Spleen (tissue), 7 donors: ENCODE measurements at regions not wholly inside any gene's neighbourhood (a gene's known extent, or its start where the extent isn't known, plus 50 kb on each side); places are given as distances from the start of the nearest gene placed in this dataset.

Experiments
- CTCF ChIP-seq, 11 experiments: fragments of 200-600 bp in 7 of 11; fragments of 450-650 bp in 4 of 11; sonication (generic) in 4 of 11; IDR thresholded peaks in 8 of 11; conservative IDR thresholded peaks in 3 of 11; 1 replicate in 7 of 11; 2 replicates in 4 of 11; pipeline versions ENCODE4 v1.4.0 to v1.8.0; 2016 to 2021; ENCODE audit warnings: antibody characterized with exemption in 11 of 11, inconsistent platforms in 4 of 11, mild to moderate bottlenecking in 1 of 11
- POLR2A ChIP-seq, 3 donors: fragments of 450-650 bp; IDR thresholded peaks; one replicate each; pipeline ENCODE4 v1.5.1; 2017; ENCODE audit warnings: antibody characterized with exemption in 3 of 3, mild to moderate bottlenecking in 1 of 3
- POLR2AphosphoS5 ChIP-seq, 3 donors: sonication (generic); formaldehyde crosslinking; IDR thresholded peaks; one replicate each; pipeline ENCODE4 v1.5.1; 2017; ENCODE audit warnings: antibody characterized with exemption in 3 of 3
- donor health status: DM: no; HTN: no; CAD: no; lungs with moderate emphysema.
- donor health status: DM: no; HTN: no; CAD: no.
- donor health status: DM: no; HTN: no; CAD: no.

GRCh38 chr1:229141271-229141670 is 129.6 kb upstream of the RAB4A start:
- TF ChIP-seq CTCF (IDR thresholded peaks at IDR 0.05 in 8 of 11, conservative IDR thresholded peaks at IDR 0.05 in 3 of 11) (no peak), POLR2AphosphoS5 (IDR thresholded peaks at IDR 0.05) (no peak), POLR2A (IDR thresholded peaks at IDR 0.05) (no peak)
